ENCODE measurements at regions not wholly inside any gene's neighbourhood (a gene's known extent, or its start where the extent isn't known, plus 50 kb on each side); places are given as distances from the start of the nearest gene placed in this dataset.

GRCh38 chrY:12271162-12271561, 429.9 kb upstream of the USP9Y start:
- TF ChIP-seq CTCF (IDR thresholded peaks at IDR 0.05) = no peak
- no peaks in the 10 kb centered on the region for H3K27me3 Mint-ChIP-seq
- no peaks in the 10 kb centered on the region for H3K9me3 ChIP-seq (ENCODE audit: control insufficient read depth in 1 of 2, insufficient read depth in 1 of 2, low read length in 2 of 2)
- no peak for ATAC-seq (ENCODE audit: poor library complexity)
- no peaks in the 10 kb centered on the region for H3K4me1 Mint-ChIP-seq (ENCODE audit: low read depth)
- ChIA-PET CTCF (no interaction called here), POLR2A (no interaction called here)
- H3K36me3 Mint-ChIP-seq (ENCODE audit: low read depth) = no peaks in the 10 kb centered on the region
- H3K4me1 ChIP-seq (ENCODE audit: insufficient read depth, low read length) = no peaks in the 10 kb centered on the region
- H3K27ac ChIP-seq (ENCODE audit: low read depth in 1 of 2, low read length in 2 of 2) = no peak overlapping the region
- no peaks in the 10 kb centered on the region for H3K36me3 ChIP-seq (ENCODE audit: insufficient read depth, low read length)
- intact Hi-C loops (cut with DNase I, micrococcal nuclease) = no loop called here
- DNase-seq = no peak
- H3K27me3 ChIP-seq (ENCODE audit: control insufficient read depth in 1 of 2, insufficient read depth in 2 of 2, low read length in 2 of 2) = no peaks in the 10 kb centered on the region
- H3K27ac Mint-ChIP-seq = no peak overlapping the region
- no peaks in the 10 kb centered on the region for H3K9me3 Mint-ChIP-seq
- H3K4me3 Mint-ChIP-seq = no peak overlapping the region
- H3K4me3 ChIP-seq (ENCODE audit: low read length) = no peak overlapping the region

- no peak for ATAC-seq (ENCODE audit: poor library complexity)
- no peak overlapping the region for H3K27ac Mint-ChIP-seq
- H3K9me3 ChIP-seq (ENCODE audit: control insufficient read depth in 1 of 2, insufficient read depth in 1 of 2, low read length in 2 of 2) = no peaks in the 10 kb centered on the region
- no peak for TF ChIP-seq CTCF (IDR thresholded peaks at IDR 0.05)
- H3K36me3 Mint-ChIP-seq (ENCODE audit: low read depth) = no peaks in the 10 kb centered on the region
- H3K27ac ChIP-seq (ENCODE audit: low read depth in 1 of 2, low read length in 2 of 2) = no peak overlapping the region
- no peaks in the 10 kb centered on the region for H3K27me3 ChIP-seq (ENCODE audit: control insufficient read depth in 1 of 2, insufficient read depth in 2 of 2, low read length in 2 of 2)
- no peaks in the 10 kb centered on the region for H3K36me3 ChIP-seq (ENCODE audit: insufficient read depth, low read length)
- ChIA-PET POLR2A (no interaction called here), CTCF (no interaction called here)
- H3K9me3 Mint-ChIP-seq = no peaks in the 10 kb centered on the region
- H3K27me3 Mint-ChIP-seq = no peaks in the 10 kb centered on the region
- no peak overlapping the region for H3K4me3 Mint-ChIP-seq
- no peak overlapping the region for H3K4me3 ChIP-seq (ENCODE audit: low read length)
- intact Hi-C loops (cut with DNase I, micrococcal nuclease) = no loop called here
- no peaks in the 10 kb centered on the region for H3K4me1 Mint-ChIP-seq (ENCODE audit: low read depth)
- H3K4me1 ChIP-seq (ENCODE audit: insufficient read depth, low read length) = no peaks in the 10 kb centered on the region
- DNase-seq = no peak
Measured at GRCh38 chrY:12285608-12286007, 415.4 kb upstream of the USP9Y start.

GRCh38 chrY:12288919-12289318, 412.1 kb upstream of the USP9Y start:
- H3K9me3 Mint-ChIP-seq = no peaks in the 10 kb centered on the region
- Histone ChIP-seq H3K27me3 (ENCODE audit: control insufficient read depth in 1 of 2, insufficient read depth in 2 of 2, low read length in 2 of 2) (no peaks in the 10 kb centered on the region), H3K36me3 (ENCODE audit: insufficient read depth, low read length) (no peaks in the 10 kb centered on the region), H3K27ac (ENCODE audit: low read depth in 1 of 2, low read length in 2 of 2) (no peak overlapping the region), H3K9me3 (ENCODE audit: control insufficient read depth in 1 of 2, insufficient read depth in 1 of 2, low read length in 2 of 2) (no peaks in the 10 kb centered on the region), H3K4me3 (ENCODE audit: low read length) (no peak overlapping the region), H3K4me1 (ENCODE audit: insufficient read depth, low read length) (no peaks in the 10 kb centered on the region)
- POLR2A ChIA-PET = no interaction called here
- H3K27me3 Mint-ChIP-seq = no peaks in the 10 kb centered on the region
- intact Hi-C loops (cut with DNase I, micrococcal nuclease) = no loop called here
- DNase-seq = no peak
- no peak for ATAC-seq (ENCODE audit: poor library complexity)
- no peak overlapping the region for H3K27ac Mint-ChIP-seq
- no peak for TF ChIP-seq CTCF (IDR thresholded peaks at IDR 0.05)
- CTCF ChIA-PET = no interaction called here
- H3K36me3 Mint-ChIP-seq (ENCODE audit: low read depth) = no peaks in the 10 kb centered on the region
- no peak overlapping the region for H3K4me3 Mint-ChIP-seq
- no peaks in the 10 kb centered on the region for H3K4me1 Mint-ChIP-seq (ENCODE audit: low read depth)
